H1 (cell line): ENCODE measurements at regions not wholly inside any gene's neighbourhood (a gene's known extent, or its start where the extent isn't known, plus 50 kb on each side); places are given as distances from the start of the nearest gene placed in this dataset.

Experiments
- CTCF ChIA-PET: fragments of 300-600 bp; sonication (Branson Sonifier 250); formaldehyde crosslinking; loops from one replicate; lab custom pipeline; 2021; ENCODE audit not compliant: partially characterized antibody; lab: Charles Lee
- POLR2A ChIA-PET: fragments of 300-600 bp; sonication (Branson Sonifier 250); formaldehyde crosslinking; loops from one replicate; lab custom pipeline; 2021; ENCODE audit warnings: inconsistent platforms; ENCODE audit not compliant: partially characterized antibody; lab: Charles Lee
- DNase-seq, 2 experiments: peaks; one replicate each; pipeline versions ENCODE4 v3.0.0 to v3.0.0-alpha.2; 2010 to 2022; ENCODE audit warnings: low spot score in 2 of 2, low read depth in 1 of 2, mixed read lengths in 1 of 2
- FAIRE-seq: peaks from 2 replicates; lab custom pipeline; 2011; peaks lifted over from hg19 to GRCh38; lab: Jason Lieb, UNC
- H2AFZ ChIP-seq: 2 replicates; pipeline ENCODE4 v1.8.1; 2012; ENCODE audit warnings: low read length, inconsistent platforms
- H2AK5ac ChIP-seq: 2 replicates; pipeline ENCODE4 v1.6.1; 2013; ENCODE audit warnings: low read depth, low read length
- H2BK120ac ChIP-seq: replicated peaks from 2 replicates; pipeline ENCODE3; 2013; ENCODE audit warnings: low read depth, low read length, inconsistent platforms
- H2BK12ac ChIP-seq: 2 replicates; pipeline ENCODE4 v1.6.1; 2013; ENCODE audit warnings: low read depth, low read length
- H2BK15ac ChIP-seq: 2 replicates; pipeline ENCODE4 v1.6.1; 2013; ENCODE audit warnings: low read length
- H2BK20ac ChIP-seq: 2 replicates; pipeline ENCODE4 v1.6.1; 2013; ENCODE audit warnings: low read length
- H2BK5ac ChIP-seq: 2 replicates; pipeline ENCODE4 v1.6.1; 2013; ENCODE audit warnings: low read depth, low read length
- H3K14ac ChIP-seq: 2 replicates; pipeline ENCODE4 v1.6.1; 2013; ENCODE audit warnings: inconsistent platforms; ENCODE audit not compliant: insufficient read length
- H3K18ac ChIP-seq: 2 replicates; pipeline ENCODE4 v1.6.1; 2013; ENCODE audit warnings: low read length; ENCODE audit errors: extremely low read depth
- H3K23ac ChIP-seq: 2 replicates; pipeline ENCODE4 v1.6.1; 2013; ENCODE audit warnings: inconsistent platforms; ENCODE audit not compliant: insufficient read length
- H3K23me2 ChIP-seq: 2 replicates; pipeline ENCODE4 v1.6.1; 2013; ENCODE audit warnings: low read depth, low read length
- H3K27ac ChIP-seq: 2 replicates; pipeline ENCODE4 v1.6.1; 2011; ENCODE audit warnings: low read depth, low read length, inconsistent platforms
- H3K27me3 ChIP-seq, 4 experiments: replicated peaks in 1 of 4; 1 replicate in 1 of 4; 2 replicates in 3 of 4; pipeline versions ENCODE4 v1.6.1 to v1.8.1; 2011 to 2013; ENCODE audit warnings: low read length in 3 of 4, mild to moderate bottlenecking in 3 of 4, inconsistent platforms in 2 of 4, mixed read lengths in 2 of 4, moderate library complexity in 1 of 4; ENCODE audit not compliant: control insufficient read depth in 3 of 4, insufficient read depth in 3 of 4; ENCODE audit errors: extremely low read depth in 1 of 4
- H3K36me3 ChIP-seq, 4 experiments: 2 replicates each; pipeline versions ENCODE4 v1.6.1 to v1.8.1; 2011 to 2013; ENCODE audit warnings: mild to moderate bottlenecking in 4 of 4, low read length in 3 of 4, moderate library complexity in 2 of 4, control low read depth in 1 of 4, inconsistent platforms in 1 of 4; ENCODE audit not compliant: insufficient read depth in 4 of 4, control insufficient read depth in 2 of 4
- H3K4ac ChIP-seq: replicated peaks from 2 replicates; pipeline ENCODE3; 2013; ENCODE audit warnings: low read length, low read depth, mixed read lengths, inconsistent platforms; ENCODE audit not compliant: insufficient read length
- H3K4me1 ChIP-seq, 4 experiments: replicated peaks in 1 of 4; 1 replicate in 1 of 4; 2 replicates in 3 of 4; pipeline versions ENCODE4 v1.6.1 to v1.8.1; 2011 to 2013; ENCODE audit warnings: low read length in 3 of 4, inconsistent platforms in 2 of 4, mixed read lengths in 1 of 4; ENCODE audit not compliant: insufficient read depth in 4 of 4, control insufficient read depth in 3 of 4
- H3K4me2 ChIP-seq, 2 experiments: 2 replicates each; pipeline versions ENCODE4 v1.6.1 to v1.8.1; 2011 to 2013; ENCODE audit warnings: low read depth in 2 of 2, low read length in 2 of 2, control low read depth in 1 of 2, inconsistent platforms in 1 of 2, mild to moderate bottlenecking in 1 of 2; ENCODE audit not compliant: insufficient read depth in 1 of 2
- H3K4me3 ChIP-seq, 4 experiments: fragments of 200-600, 300-600 bp in 1 of 4; sonication (generic), shearing (Covaris generic), sonication (Bioruptor Twin) in 1 of 4; 2 replicates each; pipeline versions ENCODE4 v1.5.1 to v1.8.1; 2011 to 2016; ENCODE audit warnings: low read length in 4 of 4, low read depth in 3 of 4, control low read depth in 2 of 4, inconsistent platforms in 2 of 4, mild to moderate bottlenecking in 2 of 4, mixed read lengths in 1 of 4, moderate library complexity in 1 of 4; ENCODE audit not compliant: insufficient read depth in 2 of 4; ENCODE audit errors: extremely low read depth in 1 of 4
- H3K56ac ChIP-seq: replicated peaks from 2 replicates; pipeline ENCODE3; 2013; ENCODE audit warnings: low read depth, mild to moderate bottlenecking, mixed read lengths, low read length, inconsistent platforms; ENCODE audit not compliant: insufficient read length
- H3K79me1 ChIP-seq: 2 replicates; pipeline ENCODE4 v1.6.1; 2013; ENCODE audit warnings: low read depth, low read length, control low read depth
- H3K79me2 ChIP-seq, 2 experiments: 2 replicates each; pipeline versions ENCODE4 v1.6.1 to v1.8.1; 2012 to 2013; ENCODE audit warnings: low read length in 2 of 2, mild to moderate bottlenecking in 2 of 2, inconsistent platforms in 1 of 2; ENCODE audit not compliant: insufficient read depth in 2 of 2, control insufficient read depth in 1 of 2
- H3K9ac ChIP-seq, 4 experiments: replicated peaks in 1 of 4; 1 replicate in 1 of 4; 2 replicates in 3 of 4; pipeline versions ENCODE4 v1.6.1 to v1.8.1; 2011 to 2013; ENCODE audit warnings: low read depth in 3 of 4, low read length in 3 of 4, control low read depth in 2 of 4, mild to moderate bottlenecking in 2 of 4, moderate library complexity in 2 of 4, inconsistent platforms in 1 of 4; ENCODE audit errors: extremely low read depth in 1 of 4
- H3K9me3 ChIP-seq, 2 experiments: 2 replicates each; pipeline versions ENCODE4 v1.6.1 to v1.8.1; 2012 to 2013; ENCODE audit warnings: mild to moderate bottlenecking in 2 of 2, moderate library complexity in 2 of 2, control low read depth in 1 of 2, inconsistent platforms in 1 of 2, low read depth in 1 of 2, low read length in 1 of 2, mixed read lengths in 1 of 2; ENCODE audit not compliant: insufficient read depth in 2 of 2
- H4K20me1 ChIP-seq, 2 experiments: replicated peaks in 1 of 2; 2 replicates each; pipeline versions ENCODE3 to v1.8.1; 2011 to 2013; ENCODE audit warnings: inconsistent platforms in 2 of 2, low read length in 2 of 2, mild to moderate bottlenecking in 1 of 2; ENCODE audit not compliant: insufficient read depth in 2 of 2, control insufficient read depth in 1 of 2
- H4K5ac ChIP-seq: 2 replicates; pipeline ENCODE4 v1.6.1; 2013; ENCODE audit warnings: low read length, low read depth, mixed read lengths, inconsistent platforms; ENCODE audit not compliant: insufficient read length
- H4K8ac ChIP-seq: 2 replicates; pipeline ENCODE4 v1.8.0; 2013; ENCODE audit warnings: mild to moderate bottlenecking, moderate library complexity, low read length, inconsistent platforms; ENCODE audit not compliant: insufficient read depth; ENCODE audit errors: extremely low read depth
- H4K91ac ChIP-seq: replicated peaks from 2 replicates; pipeline ENCODE3; 2013; ENCODE audit warnings: low read length, mixed read lengths, inconsistent platforms; ENCODE audit not compliant: insufficient read length
- KDM5A ChIP-seq: fragments of 200-600 bp; IDR thresholded peaks from 2 replicates; pipeline ENCODE4 v1.7.1; 2012; ENCODE audit warnings: mild to moderate bottlenecking, low read length, inconsistent platforms, mixed read lengths
- POLR2A ChIP-seq, 2 experiments: IDR thresholded peaks; 1 replicate in 1 of 2; 2 replicates in 1 of 2; pipeline ENCODE4 v1.6.1; 2011; ENCODE audit warnings: low read depth in 2 of 2, low read length in 2 of 2, mild to moderate bottlenecking in 2 of 2; ENCODE audit errors: control extremely low read depth in 1 of 2
- RNF2 ChIP-seq: fragments of 200-900, 300-1000 bp; sonication (generic); IDR thresholded peaks from 2 replicates; pipeline ENCODE4 v1.7.1; 2016; ENCODE audit warnings: borderline replicate concordance, low read depth, mild to moderate bottlenecking, antibody characterized with exemption, low read length; ENCODE audit not compliant: poor library complexity, severe bottlenecking; ENCODE audit errors: missing control alignments
- WGBS, 2 experiments: shearing (Covaris generic) in 1 of 2; methylation state at CpG; one replicate each; pipeline versions ENCODE4 v1.1.6 to v1.1.7; 2013 to 2015; ENCODE audit warnings: low lambda C conversion rate in 2 of 2, mixed read lengths in 2 of 2, inconsistent platforms in 1 of 2, low coverage in 1 of 2, missing lambda C conversion rate in 1 of 2; ENCODE audit not compliant: insufficient replicate concordance in 2 of 2, insufficient coverage in 1 of 2, insufficient read length in 1 of 2; ENCODE audit errors: extremely low coverage in 1 of 2, missing lambda C conversion rate in 1 of 2; 5-methylcytosine and 5-hydroxymethylcytosine counted together

DNA sequence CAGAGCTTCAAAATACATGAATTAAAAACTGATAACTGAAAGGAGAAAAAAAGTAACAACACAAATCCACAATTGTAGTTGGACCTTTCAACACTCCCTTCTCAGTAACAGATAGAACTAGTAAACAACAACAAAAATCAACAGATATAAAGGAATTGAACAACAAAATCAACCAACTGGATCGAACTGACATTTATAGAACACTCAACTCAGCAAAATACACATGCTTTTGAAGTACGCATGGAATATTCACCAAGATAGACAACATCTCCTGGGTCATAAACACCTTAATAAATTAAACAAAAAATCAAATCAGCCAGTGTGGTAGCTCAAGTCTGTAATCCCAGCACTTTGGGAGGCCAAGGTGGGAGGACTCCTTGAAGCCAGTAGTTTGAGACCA is 63.3 kb downstream of the ILRUN start:
- H3K27me3 ChIP-seq: no peaks in the 10 kb centered on the region
- DNase-seq (no peak), FAIRE-seq (no peak)
- no peaks in the 10 kb centered on the region for H3K9me3 ChIP-seq
- no peaks in the 10 kb centered on the region for H3K79me2 ChIP-seq
- no peak overlapping the region for H4K8ac ChIP-seq
- H3K27ac ChIP-seq: no peak overlapping the region
- H3K36me3 ChIP-seq: no peaks in the 10 kb centered on the region
- H2BK15ac ChIP-seq: no peak overlapping the region
- H2BK20ac ChIP-seq: no peak overlapping the region
- no peak overlapping the region for H3K18ac ChIP-seq
- no peak overlapping the region for H4K5ac ChIP-seq
- no peak overlapping the region for H3K56ac ChIP-seq
- no peak overlapping the region for H3K4ac ChIP-seq
- no peaks in the 10 kb centered on the region for H3K4me1 ChIP-seq
- no peaks in the 10 kb centered on the region for H3K23me2 ChIP-seq
- H2BK5ac ChIP-seq: no peak overlapping the region
- H3K79me1 ChIP-seq: no peaks in the 10 kb centered on the region
- H2BK120ac ChIP-seq: no peak overlapping the region
- 94% methylated on average over 2 of the region's 2 CpGs; no CpG with 5 or more reads in 1 of the 2 experiments for WGBS, 2 experiments
- no peak overlapping the region for H2AK5ac ChIP-seq
- TF ChIP-seq KDM5A: no peak
- no peak for TF ChIP-seq POLR2A (IDR thresholded peaks at IDR 0.05; ENCODE audit: control extremely low read depth in 1 of 2, low read depth in 2 of 2, low read length in 2 of 2)
- TF ChIP-seq RNF2: no peak
- peaks cover 0 to 1% of the 10 kb centered on the region in 2 experiments for H4K20me1 ChIP-seq
- H2AFZ ChIP-seq: no peak overlapping the region
- H3K9ac ChIP-seq: no peak overlapping the region
- H3K14ac ChIP-seq: no peak overlapping the region
- no peak overlapping the region for H4K91ac ChIP-seq
- CTCF ChIA-PET: no interaction called here
- POLR2A ChIA-PET: no interaction called here
- no peak overlapping the region for H3K4me2 ChIP-seq
- no peak overlapping the region for H3K23ac ChIP-seq
- no peak overlapping the region for H3K4me3 ChIP-seq
- H2BK12ac ChIP-seq: no peak overlapping the region
